Keratinocyte (primary cell): ENCODE measurements at regions not wholly inside any gene's neighbourhood (a gene's known extent, or its start where the extent isn't known, plus 50 kb on each side); places are given as distances from the start of the nearest gene placed in this dataset.

Experiments used
- EZH2 ChIP-seq: IDR thresholded peaks from one replicate; pipeline ENCODE4 v1.6.1; 2012; ENCODE audit warnings: inconsistent platforms, mild to moderate bottlenecking, low read length, moderate library complexity
- TF ChIP-seq, protein P1 (sequence below), 3 experiments: IDR thresholded peaks in 1 of 3; conservative IDR thresholded peaks in 1 of 3; optimal IDR thresholded peaks in 1 of 3; 2 replicates in 2 of 3; 3 replicates in 1 of 3; pipeline versions ENCODE3 to v1.5.1; 2011; ENCODE audit warnings: low read length in 3 of 3, mild to moderate bottlenecking in 3 of 3, moderate library complexity in 2 of 3, control low read depth in 1 of 3, inconsistent platforms in 1 of 3; ENCODE audit not compliant: insufficient read depth in 2 of 3; ENCODE audit errors: extremely low read depth in 1 of 3

DNA sequence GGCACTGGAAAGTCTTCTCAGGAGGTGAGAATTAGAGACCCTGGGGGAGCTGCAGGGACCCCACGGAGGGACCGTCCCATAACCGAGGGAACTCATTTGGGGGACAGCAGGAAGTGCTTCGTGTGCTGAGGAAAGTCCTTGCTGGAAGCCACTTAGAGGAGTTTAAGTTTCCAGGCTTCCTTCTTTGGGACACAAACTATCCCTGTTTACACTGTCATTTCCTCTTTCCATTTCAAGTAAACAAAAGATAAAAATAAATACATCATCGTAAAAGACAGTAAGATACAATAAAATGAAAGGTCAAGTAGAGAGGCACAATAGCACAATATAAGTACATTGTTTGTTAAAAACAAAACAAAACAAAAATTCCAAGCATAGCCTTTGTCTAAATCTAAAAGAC is 101.2 kb downstream of the TTLL2 start:
- TF ChIP-seq, protein P1, sequence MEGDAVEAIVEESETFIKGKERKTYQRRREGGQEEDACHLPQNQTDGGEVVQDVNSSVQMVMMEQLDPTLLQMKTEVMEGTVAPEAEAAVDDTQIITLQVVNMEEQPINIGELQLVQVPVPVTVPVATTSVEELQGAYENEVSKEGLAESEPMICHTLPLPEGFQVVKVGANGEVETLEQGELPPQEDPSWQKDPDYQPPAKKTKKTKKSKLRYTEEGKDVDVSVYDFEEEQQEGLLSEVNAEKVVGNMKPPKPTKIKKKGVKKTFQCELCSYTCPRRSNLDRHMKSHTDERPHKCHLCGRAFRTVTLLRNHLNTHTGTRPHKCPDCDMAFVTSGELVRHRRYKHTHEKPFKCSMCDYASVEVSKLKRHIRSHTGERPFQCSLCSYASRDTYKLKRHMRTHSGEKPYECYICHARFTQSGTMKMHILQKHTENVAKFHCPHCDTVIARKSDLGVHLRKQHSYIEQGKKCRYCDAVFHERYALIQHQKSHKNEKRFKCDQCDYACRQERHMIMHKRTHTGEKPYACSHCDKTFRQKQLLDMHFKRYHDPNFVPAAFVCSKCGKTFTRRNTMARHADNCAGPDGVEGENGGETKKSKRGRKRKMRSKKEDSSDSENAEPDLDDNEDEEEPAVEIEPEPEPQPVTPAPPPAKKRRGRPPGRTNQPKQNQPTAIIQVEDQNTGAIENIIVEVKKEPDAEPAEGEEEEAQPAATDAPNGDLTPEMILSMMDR (optimal IDR thresholded peaks at IDR 0.05 in 1 of 3, IDR thresholded peaks at IDR 0.05 in 1 of 3, conservative IDR thresholded peaks at IDR 0.05 in 1 of 3; ENCODE audit: extremely low read depth in 1 of 3, insufficient read depth in 2 of 3, low read length in 3 of 3) = no peak
- no peak for TF ChIP-seq EZH2
